T-cell (primary cell): ENCODE measurements at regions not wholly inside any gene's neighbourhood (a gene's known extent, or its start where the extent isn't known, plus 50 kb on each side); places are given as distances from the start of the nearest gene placed in this dataset.

ENCODE experiments used
- ATAC-seq, 4 experiments: fragments of 200-7000 bp in 3 of 4; fragments of 150-1000 bp in 1 of 4; cut with Tn5 transposase; replicated peaks in 1 of 4; 1 replicate in 3 of 4; 2 replicates in 1 of 4; pipeline ENCODE4 v1.10.0; 2021; ENCODE audit warnings: moderate library complexity in 3 of 4, mild to moderate bottlenecking in 2 of 4, moderate number of reproducible peaks in 1 of 4
- CTCF ChIA-PET, 2 donors: fragments of 300-600 bp; sonication (Branson Sonifier 250); formaldehyde crosslinking; loops; one replicate each; lab custom pipeline; 2022; ENCODE audit warnings: antibody characterized with exemption in 2 of 2; lab: Charles Lee
- POLR2A ChIA-PET, 2 donors: fragments of 300-600 bp; sonication (Branson Sonifier 250); formaldehyde crosslinking; loops; one replicate each; lab custom pipeline; 2022; ENCODE audit warnings: antibody characterized with exemption in 2 of 2; lab: Charles Lee
- DNase-seq, 35 experiments: peaks; one replicate each; pipeline versions ENCODE4 v3.0.0 to v3.0.0-alpha.2; 2013 to 2023
- H3K27ac ChIP-seq: one replicate; pipeline ENCODE4 v1.5.1; 2013; ENCODE audit warnings: low read length
- H3K27me3 ChIP-seq, 2 experiments: replicated peaks in 1 of 2; 1 replicate in 1 of 2; 2 replicates in 1 of 2; pipeline versions ENCODE4 v1.6.1 to v1.7.0; 2013; ENCODE audit warnings: low read length in 1 of 2, mixed read lengths in 1 of 2; ENCODE audit not compliant: control insufficient read depth in 2 of 2, insufficient read depth in 2 of 2; ENCODE audit errors: extremely low read depth in 1 of 2
- H3K36me3 ChIP-seq, 2 donors: 1 replicate in 1 of 2; 2 replicates in 1 of 2; pipeline versions ENCODE4 v1.6.1 to v1.7.0; 2013; ENCODE audit warnings: low read length in 1 of 2; ENCODE audit not compliant: control insufficient read depth in 2 of 2, insufficient read depth in 1 of 2; ENCODE audit errors: extremely low read depth in 1 of 2
- H3K4me1 ChIP-seq, 2 experiments: 1 replicate in 1 of 2; 2 replicates in 1 of 2; pipeline versions ENCODE4 v1.6.1 to v1.7.0; 2013; ENCODE audit warnings: low read length in 2 of 2, mixed read lengths in 1 of 2; ENCODE audit not compliant: insufficient read depth in 2 of 2, control insufficient read depth in 1 of 2; ENCODE audit errors: extremely low read depth in 1 of 2
- H3K4me3 ChIP-seq, 2 donors: 1 replicate in 1 of 2; 2 replicates in 1 of 2; pipeline versions ENCODE4 v1.5.1 to v1.7.0; 2013; ENCODE audit warnings: mild to moderate bottlenecking in 2 of 2, low read length in 1 of 2, moderate library complexity in 1 of 2; ENCODE audit not compliant: control insufficient read depth in 1 of 2; ENCODE audit errors: extremely low read depth in 1 of 2
- H3K9me3 ChIP-seq: 2 replicates; pipeline ENCODE4 v1.7.0; 2013
- H3K27ac Mint-ChIP-seq, 2 donors: one replicate each; pipeline ENCODE4 v1.8.0; 2020 to 2021; ENCODE audit warnings: mild to moderate bottlenecking in 2 of 2, mixed read lengths in 2 of 2
- H3K27me3 Mint-ChIP-seq, 2 donors: one replicate each; pipeline ENCODE4 v1.8.0; 2021 to 2022; ENCODE audit warnings: mixed read lengths in 2 of 2
- H3K36me3 Mint-ChIP-seq: one replicate; pipeline ENCODE4 v1.8.0; 2021; ENCODE audit warnings: mixed read lengths
- H3K4me1 Mint-ChIP-seq, 3 donors: one replicate each; pipeline ENCODE4 v1.8.0; 2020 to 2022; ENCODE audit warnings: mixed read lengths in 3 of 3, mild to moderate bottlenecking in 1 of 3
- H3K4me3 Mint-ChIP-seq, 3 donors: one replicate each; pipeline ENCODE4 v1.8.0; 2020 to 2022; ENCODE audit warnings: mild to moderate bottlenecking in 3 of 3, mixed read lengths in 3 of 3, moderate library complexity in 3 of 3
- H3K9me3 Mint-ChIP-seq, 3 donors: one replicate each; pipeline ENCODE4 v1.8.0; 2020 to 2022; ENCODE audit warnings: mixed read lengths in 3 of 3
- WGBS: methylation state at CpG from one replicate; pipeline ENCODE4 v1.1.5; 2013; ENCODE audit warnings: missing lambda C conversion rate; ENCODE audit not compliant: insufficient coverage; 5-methylcytosine and 5-hydroxymethylcytosine counted together

GRCh38 chr1:110743397-110743796 lies 68.7 kb upstream of the KCNA3 start:
- H3K36me3 ChIP-seq: no peaks in the 10 kb centered on the region
- H3K9me3 ChIP-seq: no peaks in the 10 kb centered on the region
- Mint-ChIP-seq H3K4me3 (no peak overlapping the region), H3K9me3 (peaks cover 0 to 6% (median 0%) of the 10 kb centered on the region in 3 donors), H3K4me1 (no peaks in the 10 kb centered on the region), H3K36me3 (no peaks in the 10 kb centered on the region), H3K27ac (no peak overlapping the region), H3K27me3 (peaks cover 25 to 37% of the 10 kb centered on the region in 2 donors)
- ATAC-seq (no peak), DNase-seq (no peak)
- H3K27me3 ChIP-seq: no peaks in the 10 kb centered on the region
- no peak overlapping the region for H3K27ac ChIP-seq
- ChIA-PET CTCF (no interaction called here), POLR2A (no interaction called here)
- H3K4me1 ChIP-seq: no peaks in the 10 kb centered on the region
- no peak overlapping the region for H3K4me3 ChIP-seq

DNA sequence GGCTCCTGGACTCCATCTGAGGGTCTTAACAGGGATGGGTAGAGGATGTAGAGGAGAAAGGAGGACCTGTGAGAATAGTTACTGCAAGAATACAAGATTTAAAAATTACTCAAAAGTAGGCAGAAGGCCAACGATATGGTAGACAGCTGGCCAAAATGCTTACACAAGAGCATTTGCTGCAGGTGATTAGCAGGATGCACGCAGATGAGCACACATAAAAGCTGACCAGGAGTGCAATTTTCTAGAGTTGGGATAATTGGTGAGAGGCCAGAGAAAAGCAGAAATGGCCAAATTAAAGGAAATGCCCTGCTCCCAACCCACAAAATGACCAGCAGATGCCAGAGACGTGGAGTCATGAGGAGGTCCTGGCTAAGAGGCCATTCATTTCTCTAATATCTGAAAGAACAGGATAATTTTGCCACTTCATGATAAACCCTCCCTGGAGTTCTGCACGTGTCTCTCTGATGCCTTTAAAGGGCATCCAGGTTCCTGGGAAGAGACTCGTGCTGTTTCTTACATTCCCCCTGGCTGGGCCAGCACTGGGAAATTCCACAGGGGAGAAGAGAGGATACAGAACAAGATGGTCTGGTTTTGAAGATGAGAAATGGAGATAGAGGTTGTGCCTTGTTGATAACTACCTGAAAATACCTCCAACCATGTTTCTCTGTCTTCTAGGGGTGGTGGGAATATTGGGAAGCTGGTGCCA lies 62.3 kb upstream of the KCNA3 start:
- Mint-ChIP-seq H3K4me1 (no peaks in the 10 kb centered on the region), H3K27me3 (peaks cover 11 to 13% of the 10 kb centered on the region in 2 donors), H3K9me3 (no peaks in the 10 kb centered on the region), H3K4me3 (no peak overlapping the region), H3K27ac (no peak overlapping the region), H3K36me3 (no peaks in the 10 kb centered on the region)
- CTCF ChIA-PET: no interaction called here
- no peaks in the 10 kb centered on the region for H3K36me3 ChIP-seq
- POLR2A ChIA-PET: no interaction called here
- H3K4me3 ChIP-seq: no peak overlapping the region
- no peaks in the 10 kb centered on the region for H3K4me1 ChIP-seq
- WGBS: 82% methylated on average over 4 of the region's 5 CpGs
- H3K9me3 ChIP-seq: no peaks in the 10 kb centered on the region
- no peak for DNase-seq
- H3K27me3 ChIP-seq: peaks cover 0 to 6% of the 10 kb centered on the region in 2 experiments
- ATAC-seq: no peak
- no peak overlapping the region for H3K27ac ChIP-seq

GRCh38 chr1:110734133-110734680 lies 59.5 kb upstream of the KCNA3 start:
- no peaks in the 10 kb centered on the region for H3K36me3 Mint-ChIP-seq
- no peak for ATAC-seq
- no peak overlapping the region for H3K4me3 Mint-ChIP-seq
- peaks cover 0 to 6% of the 10 kb centered on the region in 2 experiments for H3K27me3 ChIP-seq
- DNase-seq: no peak
- WGBS: 87% methylated on average over 2 of the region's 5 CpGs
- POLR2A ChIA-PET: no interaction called here
- CTCF ChIA-PET: no interaction called here
- H3K4me1 Mint-ChIP-seq: no peaks in the 10 kb centered on the region
- H3K4me3 ChIP-seq: no peak overlapping the region
- H3K27ac Mint-ChIP-seq: no peak overlapping the region
- H3K9me3 Mint-ChIP-seq: no peaks in the 10 kb centered on the region
- H3K27me3 Mint-ChIP-seq: peaks cover 4 to 9% of the 10 kb centered on the region in 2 donors
- H3K27ac ChIP-seq: no peak overlapping the region
- H3K9me3 ChIP-seq: no peaks in the 10 kb centered on the region
- no peaks in the 10 kb centered on the region for H3K4me1 ChIP-seq
- no peaks in the 10 kb centered on the region for H3K36me3 ChIP-seq

DNA sequence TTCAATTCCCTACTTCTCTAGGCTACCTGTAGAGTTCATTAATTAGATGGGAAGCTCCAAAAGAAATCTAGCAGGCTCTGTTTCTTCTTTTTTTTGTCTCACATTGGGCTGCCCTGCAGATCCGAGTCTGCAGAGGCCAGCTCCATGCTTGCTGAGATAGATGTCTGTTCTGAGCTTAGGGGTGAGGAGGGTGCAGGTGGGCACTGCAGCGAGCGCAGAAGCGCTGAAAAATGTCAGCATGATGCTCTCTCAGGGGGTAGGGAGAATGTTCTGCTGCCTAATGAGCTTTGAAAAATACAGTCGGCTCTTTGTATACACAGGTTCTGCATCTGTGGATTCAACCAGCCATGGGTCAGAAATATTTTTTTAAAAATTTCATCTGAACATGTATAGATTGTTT lies 56.8 kb upstream of the KCNA3 start:
- Histone ChIP-seq H3K4me3 (no peak overlapping the region), H3K36me3 (no peaks in the 10 kb centered on the region), H3K4me1 (peaks cover 10 to 15% of the 10 kb centered on the region in 2 experiments), H3K27me3 (peaks cover 0 to 6% of the 10 kb centered on the region in 2 experiments), H3K27ac (no peak overlapping the region), H3K9me3 (no peaks in the 10 kb centered on the region)
- POLR2A ChIA-PET: interaction anchor here in 1 of 2 donors (0.6 kb wide), 1 partner anchor 761 kb away, joined by 3 read pairs; no protein-coding TSS in a partner anchor
- DNase-seq (no peak), ATAC-seq (no peak)
- peaks cover 21 to 24% (median 24%) of the 10 kb centered on the region in 3 donors for H3K4me1 Mint-ChIP-seq
- WGBS: 95% methylated on average over 4 of the region's 5 CpGs
- H3K27ac Mint-ChIP-seq: no peak overlapping the region
- H3K27me3 Mint-ChIP-seq: peaks cover 4 to 7% of the 10 kb centered on the region in 2 donors
- H3K4me3 Mint-ChIP-seq: no peak overlapping the region
- CTCF ChIA-PET: interaction anchor here in 1 of 2 donors (0.6 kb wide), 1 partner anchor 62 kb away, joined by 3 read pairs; no protein-coding TSS in a partner anchor
- no peaks in the 10 kb centered on the region for H3K9me3 Mint-ChIP-seq
- H3K36me3 Mint-ChIP-seq: no peaks in the 10 kb centered on the region

DNA sequence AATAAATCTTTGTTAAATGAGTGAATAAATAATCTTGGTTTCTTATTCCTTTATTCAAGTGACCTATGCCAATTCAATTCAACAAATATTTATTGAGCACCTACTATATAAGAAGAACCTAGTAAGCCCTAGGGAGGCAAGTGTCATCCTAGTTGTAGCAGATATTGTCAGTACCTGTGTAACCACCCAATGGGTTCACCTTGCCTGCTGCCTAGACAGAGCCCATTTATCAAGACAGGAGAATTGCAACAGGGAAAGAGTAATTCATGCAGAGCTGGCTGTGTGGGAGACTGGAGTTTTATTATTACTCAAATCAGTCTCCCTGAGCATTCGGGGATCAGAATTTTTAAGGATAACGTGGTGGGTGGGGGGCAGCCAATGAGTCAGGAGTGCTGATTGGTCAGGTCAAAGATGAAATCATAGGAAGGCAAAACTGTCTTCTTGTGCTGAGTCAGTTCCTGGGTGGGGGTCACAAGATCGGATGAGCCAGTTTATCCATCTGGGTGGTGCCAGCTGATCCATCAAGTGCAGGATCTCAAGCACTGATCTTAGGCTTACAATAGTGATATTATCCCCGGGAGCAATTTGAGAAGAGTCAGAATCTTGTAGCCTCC lies 53.8 kb upstream of the KCNA3 start:
- Mint-ChIP-seq H3K36me3 (no peaks in the 10 kb centered on the region), H3K4me1 (peaks cover 30 to 34% (median 33%) of the 10 kb centered on the region in 3 donors), H3K27me3 (no peaks in the 10 kb centered on the region), H3K4me3 (no peak overlapping the region), H3K27ac (peak overlapping the region; percentile 44 to 56), H3K9me3 (no peaks in the 10 kb centered on the region)
- H3K4me1 ChIP-seq: peaks cover 14 to 15% of the 10 kb centered on the region in 2 experiments
- ATAC-seq (no peak), DNase-seq (no peak)
- H3K9me3 ChIP-seq: no peaks in the 10 kb centered on the region
- ChIA-PET POLR2A (no interaction called here), CTCF (no interaction called here)
- 86% methylated on average over 3 of the region's 4 CpGs for WGBS
- no peaks in the 10 kb centered on the region for H3K27me3 ChIP-seq
- H3K4me3 ChIP-seq: no peak overlapping the region
- H3K36me3 ChIP-seq: no peaks in the 10 kb centered on the region
- H3K27ac ChIP-seq: no peak overlapping the region

GRCh38 chr1:110727246-110727645 lies 52.5 kb upstream of the KCNA3 start:
- no peaks in the 10 kb centered on the region for H3K9me3 ChIP-seq
- no peaks in the 10 kb centered on the region for H3K27me3 ChIP-seq
- peak overlapping the region; percentile 34 to 70 (median 49) for H3K4me3 Mint-ChIP-seq
- ChIA-PET POLR2A (no interaction called here), CTCF (interaction anchor here in 1 of 2 donors (1.0 to 1.8 kb wide), 2 partner anchors 38 to 107 kb away, joined by 3 to 8 read pairs; no protein-coding TSS in a partner anchor)
- DNase-seq (no peak), ATAC-seq (no peak)
- no peaks in the 10 kb centered on the region for H3K9me3 Mint-ChIP-seq
- H3K36me3 ChIP-seq: no peaks in the 10 kb centered on the region
- no peaks in the 10 kb centered on the region for H3K36me3 Mint-ChIP-seq
- no peaks in the 10 kb centered on the region for H3K27me3 Mint-ChIP-seq
- peak overlapping the region; percentile 83 to 87 for H3K27ac Mint-ChIP-seq
- 76% methylated on average over 2 of the region's 3 CpGs for WGBS
- no peak overlapping the region for H3K4me3 ChIP-seq
- peak overlapping the region; percentile 74 for H3K27ac ChIP-seq
- peaks cover 30 to 34% (median 33%) of the 10 kb centered on the region in 3 donors for H3K4me1 Mint-ChIP-seq
- peaks cover 14 to 15% of the 10 kb centered on the region in 2 experiments for H3K4me1 ChIP-seq
